ENCODE measurements at regions not wholly inside any gene's neighbourhood (a gene's known extent, or its start where the extent isn't known, plus 50 kb on each side); places are given as distances from the start of the nearest gene placed in this dataset.

- no peaks in the 10 kb centered on the region for H3K4me1 Mint-ChIP-seq (ENCODE audit: low read depth)
- H3K36me3 Mint-ChIP-seq (ENCODE audit: insufficient read depth) = no peaks in the 10 kb centered on the region
- ATAC-seq (no peak), DNase-seq (no peak)
- peaks cover 2% of the 10 kb centered on the region for H3K27me3 Mint-ChIP-seq (ENCODE audit: low read depth)
- H3K4me3 Mint-ChIP-seq = no peak overlapping the region
- H3K9me3 Mint-ChIP-seq = no peaks in the 10 kb centered on the region
Observed at GRCh38 chr22:49093192-49093880, 734.3 kb downstream of the BRD1 start.

GRCh38 chr22:49092716-49093115 is 735.0 kb downstream of the BRD1 start:
- ATAC-seq = no peak
- no peaks in the 10 kb centered on the region for H3K27me3 Mint-ChIP-seq (ENCODE audit: low read depth)
- H3K4me3 Mint-ChIP-seq = no peak overlapping the region
- H3K4me1 Mint-ChIP-seq (ENCODE audit: low read depth) = no peaks in the 10 kb centered on the region
- no peak for DNase-seq
- no peaks in the 10 kb centered on the region for H3K36me3 Mint-ChIP-seq (ENCODE audit: insufficient read depth)
- no peaks in the 10 kb centered on the region for H3K9me3 Mint-ChIP-seq

- Mint-ChIP-seq H3K27me3 (ENCODE audit: low read depth) (no peaks in the 10 kb centered on the region), H3K36me3 (ENCODE audit: insufficient read depth) (no peaks in the 10 kb centered on the region), H3K4me3 (no peak overlapping the region), H3K9me3 (no peaks in the 10 kb centered on the region), H3K4me1 (ENCODE audit: low read depth) (no peaks in the 10 kb centered on the region)
- DNase-seq (no peak), ATAC-seq (no peak)
Observed at GRCh38 chr22:49091917-49092545, 735.6 kb downstream of the BRD1 start.

- ATAC-seq (no peak), DNase-seq (no peak)
- no peak overlapping the region for H3K4me3 Mint-ChIP-seq
- H3K27me3 Mint-ChIP-seq (ENCODE audit: low read depth) = no peaks in the 10 kb centered on the region
- no peaks in the 10 kb centered on the region for H3K9me3 Mint-ChIP-seq
- no peaks in the 10 kb centered on the region for H3K36me3 Mint-ChIP-seq (ENCODE audit: insufficient read depth)
- no peaks in the 10 kb centered on the region for H3K4me1 Mint-ChIP-seq (ENCODE audit: low read depth)
Observed at GRCh38 chr22:49091451-49091850, 736.2 kb downstream of the BRD1 start.

- no peak for DNase-seq
- Mint-ChIP-seq H3K4me1 (ENCODE audit: low read depth) (no peaks in the 10 kb centered on the region), H3K4me3 (no peak overlapping the region), H3K27me3 (ENCODE audit: low read depth) (peaks cover 4% of the 10 kb centered on the region), H3K36me3 (ENCODE audit: insufficient read depth) (no peaks in the 10 kb centered on the region), H3K9me3 (no peaks in the 10 kb centered on the region)
- no peak for ATAC-seq
Observed at GRCh38 chr22:49090853-49091135, 736.9 kb downstream of the BRD1 start.

- Mint-ChIP-seq H3K27me3 (ENCODE audit: low read depth) (peaks cover 4% of the 10 kb centered on the region), H3K4me1 (ENCODE audit: low read depth) (no peaks in the 10 kb centered on the region), H3K36me3 (ENCODE audit: insufficient read depth) (no peaks in the 10 kb centered on the region), H3K4me3 (no peak overlapping the region), H3K9me3 (no peaks in the 10 kb centered on the region)
- ATAC-seq (no peak), DNase-seq (no peak)
Observed at GRCh38 chr22:49090061-49090852, 737.4 kb downstream of the BRD1 start.

GRCh38 chr22:49088801-49089791 is 738.6 kb downstream of the BRD1 start:
- ATAC-seq (no peak), DNase-seq (no peak)

GRCh38 chr22:49087716-49088601 is 739.7 kb downstream of the BRD1 start:
- DNase-seq (no peak), ATAC-seq (no peak)
- Mint-ChIP-seq H3K36me3 (ENCODE audit: insufficient read depth) (no peaks in the 10 kb centered on the region), H3K4me3 (no peak overlapping the region), H3K9me3 (no peaks in the 10 kb centered on the region), H3K4me1 (ENCODE audit: low read depth) (no peaks in the 10 kb centered on the region), H3K27me3 (ENCODE audit: low read depth) (peaks cover 4% of the 10 kb centered on the region)

More at GRCh38 chr22:49088801-49089791, 738.6 kb downstream of the BRD1 start:
- no peaks in the 10 kb centered on the region for H3K9me3 Mint-ChIP-seq
- H3K4me3 Mint-ChIP-seq = no peak overlapping the region
- H3K27me3 Mint-ChIP-seq (ENCODE audit: low read depth) = peaks cover 4% of the 10 kb centered on the region
- no peaks in the 10 kb centered on the region for H3K4me1 Mint-ChIP-seq (ENCODE audit: low read depth)
- no peaks in the 10 kb centered on the region for H3K36me3 Mint-ChIP-seq (ENCODE audit: insufficient read depth)

GRCh38 chr22:49087198-49087597 is 740.5 kb downstream of the BRD1 start:
- H3K4me1 Mint-ChIP-seq (ENCODE audit: low read depth) = no peaks in the 10 kb centered on the region
- H3K36me3 Mint-ChIP-seq (ENCODE audit: insufficient read depth) = no peaks in the 10 kb centered on the region
- H3K27me3 Mint-ChIP-seq (ENCODE audit: low read depth) = peaks cover 4% of the 10 kb centered on the region
- ATAC-seq (no peak), DNase-seq (no peak)
- no peak overlapping the region for H3K4me3 Mint-ChIP-seq
- no peaks in the 10 kb centered on the region for H3K9me3 Mint-ChIP-seq

GRCh38 chr22:49086606-49087157 is 741.0 kb downstream of the BRD1 start:
- H3K4me3 Mint-ChIP-seq = no peak overlapping the region
- no peak for ATAC-seq
- H3K4me1 Mint-ChIP-seq (ENCODE audit: low read depth) = no peaks in the 10 kb centered on the region
- DNase-seq = no peak
- peaks cover 4% of the 10 kb centered on the region for H3K27me3 Mint-ChIP-seq (ENCODE audit: low read depth)
- H3K36me3 Mint-ChIP-seq (ENCODE audit: insufficient read depth) = no peaks in the 10 kb centered on the region
- H3K9me3 Mint-ChIP-seq = no peaks in the 10 kb centered on the region

GRCh38 chr22:49086181-49086580 is 741.5 kb downstream of the BRD1 start:
- DNase-seq = no peak
- Mint-ChIP-seq H3K9me3 (no peaks in the 10 kb centered on the region), H3K4me3 (no peak overlapping the region), H3K4me1 (ENCODE audit: low read depth) (no peaks in the 10 kb centered on the region), H3K36me3 (ENCODE audit: insufficient read depth) (no peaks in the 10 kb centered on the region), H3K27me3 (ENCODE audit: low read depth) (peaks cover 4% of the 10 kb centered on the region)
- ATAC-seq = no peak

GRCh38 chr22:49084206-49084605 is 743.5 kb downstream of the BRD1 start:
- ATAC-seq (no peak), DNase-seq (no peak)
- H3K27me3 Mint-ChIP-seq (ENCODE audit: low read depth) = peaks cover 4% of the 10 kb centered on the region
- H3K9me3 Mint-ChIP-seq = no peaks in the 10 kb centered on the region
- no peaks in the 10 kb centered on the region for H3K36me3 Mint-ChIP-seq (ENCODE audit: insufficient read depth)
- H3K4me3 Mint-ChIP-seq = no peak overlapping the region
- no peaks in the 10 kb centered on the region for H3K4me1 Mint-ChIP-seq (ENCODE audit: low read depth)

- no peak for ATAC-seq
- H3K4me3 Mint-ChIP-seq = no peak overlapping the region
- H3K27me3 Mint-ChIP-seq (ENCODE audit: low read depth) = peaks cover 4% of the 10 kb centered on the region
- H3K9me3 Mint-ChIP-seq = no peaks in the 10 kb centered on the region
- H3K4me1 Mint-ChIP-seq (ENCODE audit: low read depth) = no peaks in the 10 kb centered on the region
- DNase-seq = no peak
- no peaks in the 10 kb centered on the region for H3K36me3 Mint-ChIP-seq (ENCODE audit: insufficient read depth)
Observed at GRCh38 chr22:49083607-49084006, 744.1 kb downstream of the BRD1 start.
